Activated naive CD4-positive, alpha-beta T cell treated with anti-CD3 and anti-CD28 coated beads for 36 hours (primary cell): ENCODE measurements at regions not wholly inside any gene's neighbourhood (a gene's known extent, or its start where the extent isn't known, plus 50 kb on each side); places are given as distances from the start of the nearest gene placed in this dataset.
"Not testable (repeated sequence)": the region's sequence is repeated elsewhere in the genome, so short reads cannot be mapped to it uniquely, and the experiment has no call there.

ENCODE experiments used
- CTCF ChIA-PET: fragments of 350-600 bp; sonication (Branson Sonifier 250); formaldehyde crosslinking; loops from one replicate; lab custom pipeline; 2021; ENCODE audit warnings: antibody characterized with exemption; lab: Charles Lee
- DNase-seq: peaks from one replicate; pipeline ENCODE4 v3.0.0-alpha.2; 2020
- H3K27ac Mint-ChIP-seq: one replicate; pipeline ENCODE4 v1.8.0; 2021; ENCODE audit warnings: mild to moderate bottlenecking, mixed read lengths
- H3K27me3 Mint-ChIP-seq: one replicate; pipeline ENCODE4 v1.8.0; 2021; ENCODE audit warnings: low read depth, mixed read lengths
- H3K36me3 Mint-ChIP-seq: one replicate; pipeline ENCODE4 v1.8.0; 2021; ENCODE audit warnings: low read depth, mixed read lengths
- H3K4me1 Mint-ChIP-seq: one replicate; pipeline ENCODE4 v1.8.0; 2021; ENCODE audit warnings: low read depth, mixed read lengths
- H3K4me3 Mint-ChIP-seq: one replicate; pipeline ENCODE4 v1.8.0; 2021; ENCODE audit warnings: mild to moderate bottlenecking, moderate library complexity, mixed read lengths
- H3K9me3 Mint-ChIP-seq: one replicate; pipeline ENCODE4 v1.8.0; 2021; ENCODE audit warnings: mixed read lengths
- intact Hi-C: fragments of 100-400 bp; cut with micrococcal nuclease; formaldehyde crosslinking; loops from one replicate; pipeline ENCODE4 v1.15.1; 2023

DNA sequence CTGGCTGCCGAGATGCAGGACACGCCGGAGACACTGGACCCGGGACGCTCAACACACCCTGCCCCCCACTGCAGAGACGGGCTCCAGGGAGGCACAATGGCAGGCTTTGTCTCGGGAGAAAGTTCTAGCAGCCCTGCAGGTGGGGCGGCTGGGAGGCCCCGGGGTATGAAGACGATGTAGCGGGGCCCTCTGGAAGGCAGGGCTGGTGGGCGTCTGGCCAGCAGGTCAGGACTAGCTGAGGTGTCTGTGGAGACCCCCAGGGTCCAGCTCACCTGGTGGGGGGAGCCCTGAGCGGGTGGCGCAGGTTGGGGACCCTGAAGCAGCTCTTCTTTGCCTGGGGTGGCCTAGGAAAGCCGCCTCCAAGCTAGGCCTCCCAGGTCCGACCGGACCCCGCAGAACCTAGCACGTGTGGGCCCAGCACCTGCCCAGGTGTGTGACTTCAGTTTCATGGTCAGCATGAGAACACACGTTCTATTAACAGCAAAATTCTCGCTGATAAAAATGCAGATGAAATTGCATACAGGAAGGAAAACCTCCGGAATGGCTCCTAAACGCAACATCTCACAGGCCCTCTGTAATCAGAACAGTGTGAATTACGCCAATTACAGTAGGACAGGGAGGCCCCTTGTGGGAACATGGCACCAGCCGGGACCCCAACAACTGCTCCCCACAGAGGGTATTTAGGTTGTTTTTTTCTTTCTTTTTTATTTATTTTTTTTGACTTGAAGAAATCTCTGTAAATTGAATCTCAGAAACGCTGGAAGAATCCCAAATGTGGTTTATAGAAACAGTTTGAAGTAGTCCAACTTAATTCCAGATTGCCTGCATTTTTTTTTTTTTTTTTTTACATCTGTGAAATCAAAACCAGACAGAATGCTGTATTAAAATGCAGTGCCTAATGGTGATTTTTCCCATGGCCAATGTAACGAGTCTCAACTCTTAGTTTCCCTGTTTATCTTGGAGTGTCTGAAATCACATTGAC, 195.6 kb upstream of the ZNF469 start:
- H3K9me3 Mint-ChIP-seq, intact Hi-C loops, H3K4me3 Mint-ChIP-seq, H3K27ac Mint-ChIP-seq, H3K36me3 Mint-ChIP-seq, H3K27me3 Mint-ChIP-seq, H3K4me1 Mint-ChIP-seq, CTCF ChIA-PET, DNase-seq: not testable (repeated sequence)

DNA sequence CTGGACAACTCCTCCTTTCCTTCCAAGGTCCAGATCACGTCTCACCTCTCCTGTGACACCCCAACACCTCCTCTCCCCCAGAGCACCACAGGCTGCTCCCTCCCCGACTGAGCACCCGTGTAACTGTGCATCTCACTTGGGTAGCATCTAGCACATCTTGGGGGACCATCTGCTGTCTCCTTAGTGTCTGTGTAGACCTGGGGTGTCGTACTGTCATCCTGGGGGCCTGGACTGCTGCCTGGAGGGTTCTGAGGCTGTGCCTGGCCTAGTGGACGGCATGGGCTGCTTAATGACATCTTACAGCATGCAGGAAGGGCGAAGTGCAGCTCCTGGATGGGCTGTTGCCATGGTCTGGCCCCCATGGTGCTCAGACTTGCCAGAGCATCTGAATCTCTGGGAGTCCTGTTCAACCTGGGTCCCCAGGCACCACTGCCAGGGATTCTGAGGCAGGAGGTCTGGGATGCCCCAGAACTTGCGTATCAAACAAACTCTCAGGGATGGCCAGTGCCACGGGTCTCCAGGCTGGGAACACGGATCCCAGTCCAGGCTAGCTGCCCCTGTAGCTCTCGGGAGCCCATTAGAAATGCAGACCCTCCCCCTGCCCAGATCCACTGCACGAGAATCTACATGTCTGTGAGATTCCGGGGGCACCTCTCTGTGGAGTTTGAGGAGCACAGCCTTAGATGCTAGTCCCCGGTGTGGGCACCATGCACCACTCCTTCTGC, 194.4 kb upstream of the ZNF469 start:
- H3K4me1 Mint-ChIP-seq, H3K9me3 Mint-ChIP-seq, intact Hi-C loops, DNase-seq, H3K27ac Mint-ChIP-seq, H3K4me3 Mint-ChIP-seq, H3K36me3 Mint-ChIP-seq, CTCF ChIA-PET, H3K27me3 Mint-ChIP-seq: not testable (repeated sequence)

DNA sequence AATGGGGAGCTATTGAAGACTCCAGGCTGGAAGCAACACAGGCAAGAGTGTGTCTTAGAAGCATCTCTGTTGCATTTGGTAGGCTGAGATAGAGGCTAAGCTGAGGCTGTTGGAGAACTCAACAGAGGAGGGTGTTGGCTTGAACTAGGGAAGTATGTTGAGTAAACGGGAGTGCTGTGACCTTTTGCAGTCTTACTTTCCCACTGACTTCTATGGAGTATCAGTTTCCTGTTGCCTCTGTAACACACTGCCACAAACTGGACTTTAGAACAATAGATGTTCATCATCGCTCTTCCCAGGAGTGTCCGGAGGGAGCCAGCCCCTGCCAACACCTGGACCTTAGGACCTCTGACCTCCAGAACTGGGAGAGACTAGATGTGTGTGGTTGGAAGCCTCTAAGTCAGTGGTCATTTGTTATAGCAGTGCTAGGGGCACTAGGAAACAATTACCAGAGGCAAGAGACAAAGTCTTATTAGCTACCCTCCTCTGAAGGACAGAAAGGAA, 192.1 kb upstream of the ZNF469 start:
- H3K4me3 Mint-ChIP-seq, intact Hi-C loops: not testable (repeated sequence)

DNA sequence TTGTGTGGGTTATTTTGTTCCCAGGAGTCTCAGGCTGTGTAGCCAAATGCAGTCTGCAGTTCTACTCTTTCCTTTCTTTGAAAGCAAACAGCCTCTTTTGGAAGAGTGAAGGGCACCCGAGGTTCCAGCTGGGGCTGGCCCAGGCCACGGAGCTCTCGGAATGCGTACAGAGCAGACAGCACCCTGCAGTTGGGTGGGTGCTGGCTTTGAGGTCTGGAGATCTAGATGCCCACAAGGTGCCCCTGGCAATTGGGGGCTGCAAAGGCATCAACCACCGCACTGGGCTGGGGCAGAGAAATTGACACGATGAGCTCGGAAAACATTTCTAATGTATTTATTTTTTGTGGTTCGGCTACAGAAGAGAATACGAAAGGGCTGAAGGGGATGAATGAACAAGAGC, 191.6 kb upstream of the ZNF469 start:
- H3K27me3 Mint-ChIP-seq, H3K27ac Mint-ChIP-seq, DNase-seq, intact Hi-C loops, H3K36me3 Mint-ChIP-seq, H3K9me3 Mint-ChIP-seq, CTCF ChIA-PET, H3K4me1 Mint-ChIP-seq, H3K4me3 Mint-ChIP-seq: not testable (repeated sequence)

More for the DNA sequence above, 192.1 kb upstream of the ZNF469 start:
- H3K27ac Mint-ChIP-seq, H3K9me3 Mint-ChIP-seq, DNase-seq, H3K27me3 Mint-ChIP-seq, H3K4me1 Mint-ChIP-seq, H3K36me3 Mint-ChIP-seq, CTCF ChIA-PET: not testable (repeated sequence)

DNA sequence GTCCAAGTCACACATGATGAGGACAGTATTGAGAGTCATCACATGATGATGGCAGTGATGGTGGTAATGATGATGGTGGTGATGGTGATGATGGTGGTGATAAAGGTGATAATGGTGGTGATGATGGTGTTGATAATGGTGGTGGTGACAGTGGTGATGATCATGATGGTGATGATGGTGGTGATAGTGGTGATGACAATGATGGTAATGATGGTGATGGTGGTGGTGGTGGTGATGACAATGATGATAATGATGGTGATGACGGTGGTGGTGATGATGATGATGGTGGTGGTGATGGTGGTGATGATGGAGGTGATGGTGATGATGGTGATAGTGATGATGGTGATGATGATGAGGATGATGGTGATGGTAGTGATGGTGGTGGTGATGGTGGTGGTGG, 190.2 kb upstream of the ZNF469 start:
- H3K27ac Mint-ChIP-seq: no peak overlapping the region
- DNase-seq: no peak
- intact Hi-C loops: no loop called here

DNA sequence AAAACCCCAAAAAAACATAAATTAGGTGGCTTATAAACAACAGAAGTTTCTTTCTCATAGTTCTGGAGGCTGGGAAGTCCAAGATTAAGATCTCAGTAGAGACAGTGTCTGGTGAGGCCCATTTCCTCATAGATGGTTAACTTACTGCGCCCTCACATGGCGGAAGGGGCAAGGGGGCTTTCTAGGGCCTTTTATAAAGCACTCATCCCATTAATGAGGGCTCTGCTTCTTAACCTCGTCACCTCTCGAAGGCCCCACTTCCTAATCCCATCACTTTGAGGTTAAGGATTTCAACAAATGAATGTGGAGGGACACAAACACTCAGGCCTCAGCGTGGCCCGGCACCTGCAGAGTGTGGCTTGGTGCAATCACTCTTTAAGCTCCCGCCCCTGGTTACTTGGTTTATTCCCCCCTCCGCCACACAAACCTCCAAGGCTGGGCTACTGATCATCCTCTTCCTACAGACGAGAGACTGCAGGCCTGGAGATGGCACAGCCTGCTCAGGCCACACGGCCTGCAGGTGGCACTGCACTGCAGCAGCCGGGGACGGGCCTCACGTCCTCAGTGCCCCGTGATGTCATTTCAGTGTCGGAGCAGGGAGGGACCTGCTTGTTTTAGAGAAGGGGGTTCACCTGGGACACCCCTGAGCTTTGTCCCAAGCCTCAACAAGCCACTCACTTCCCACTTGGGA, 188.9 kb upstream of the ZNF469 start:
- not testable (repeated sequence) for H3K36me3 Mint-ChIP-seq, H3K4me1 Mint-ChIP-seq, H3K27ac Mint-ChIP-seq, H3K4me3 Mint-ChIP-seq, H3K27me3 Mint-ChIP-seq, H3K9me3 Mint-ChIP-seq
- CTCF ChIA-PET: interaction anchor here (1.7 kb wide), 1 partner anchor 13 kb away, joined by 4 read pairs; no protein-coding TSS in a partner anchor
- intact Hi-C loops: loop anchor here (2.0 kb wide), 1 partner anchor 243 kb away; no protein-coding TSS in a partner anchor
- peak; percentile 62 for DNase-seq

More for the DNA sequence above, 190.2 kb upstream of the ZNF469 start:
- no peaks in the 10 kb centered on the region for H3K36me3 Mint-ChIP-seq
- H3K9me3 Mint-ChIP-seq: peaks cover 8% of the 10 kb centered on the region
- H3K4me3 Mint-ChIP-seq: no peak overlapping the region
- CTCF ChIA-PET: no interaction called here
- peaks cover 3% of the 10 kb centered on the region for H3K27me3 Mint-ChIP-seq
- no peaks in the 10 kb centered on the region for H3K4me1 Mint-ChIP-seq

DNA sequence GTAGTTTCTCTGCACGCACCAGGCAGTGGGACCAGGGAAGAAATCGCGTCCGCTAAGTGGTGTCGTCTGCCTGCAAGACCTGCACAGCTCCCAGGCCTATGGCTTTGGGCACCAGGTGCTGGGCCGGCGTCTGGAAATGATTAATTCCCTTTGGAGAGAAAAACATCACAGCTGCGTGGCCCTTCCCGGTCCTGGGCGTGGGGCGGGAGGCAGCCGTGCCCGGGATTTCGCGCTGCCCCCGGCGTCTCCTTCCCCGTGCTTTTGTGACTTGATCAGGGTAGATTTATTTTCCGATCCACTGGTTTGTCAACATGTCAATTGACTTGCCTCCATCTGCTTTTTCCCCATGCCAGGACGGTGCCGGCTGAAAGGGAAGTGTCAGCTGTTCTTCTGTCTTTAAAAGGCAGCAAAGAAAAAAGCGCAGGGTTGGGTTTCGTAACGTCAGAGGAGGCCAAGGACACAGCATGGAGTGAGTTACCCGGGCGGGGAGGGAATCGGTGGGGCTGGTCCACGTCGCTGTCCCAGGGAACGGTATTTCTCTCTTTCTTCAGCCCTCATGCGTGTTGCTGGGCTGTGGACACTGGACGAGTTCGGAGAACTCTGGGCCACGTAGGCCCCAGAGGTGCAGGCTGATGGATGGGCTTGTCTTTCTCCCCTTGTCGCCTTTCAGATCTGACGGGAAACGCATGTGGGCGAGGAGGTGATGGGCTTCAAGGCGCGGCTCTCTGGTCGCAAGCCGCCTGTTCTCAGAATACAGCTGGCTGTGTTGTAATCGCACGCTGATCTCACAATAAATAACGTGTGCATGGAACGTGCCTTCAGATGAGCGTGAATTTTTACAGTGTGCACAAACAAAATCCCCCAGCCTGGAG, 188.1 kb upstream of the ZNF469 start:
- no peak overlapping the region for H3K4me3 Mint-ChIP-seq
- H3K27ac Mint-ChIP-seq: no peak overlapping the region
- no peak for DNase-seq
- no peaks in the 10 kb centered on the region for H3K27me3 Mint-ChIP-seq
- intact Hi-C loops: loop anchor here (2.0 kb wide), 1 partner anchor 242 kb away; no protein-coding TSS in a partner anchor
- no peaks in the 10 kb centered on the region for H3K36me3 Mint-ChIP-seq
- H3K9me3 Mint-ChIP-seq: peaks cover 4% of the 10 kb centered on the region
- CTCF ChIA-PET: interaction anchor here (1.7 kb wide), 1 partner anchor 14 kb away, joined by 4 read pairs; no protein-coding TSS in a partner anchor
- no peaks in the 10 kb centered on the region for H3K4me1 Mint-ChIP-seq

DNA sequence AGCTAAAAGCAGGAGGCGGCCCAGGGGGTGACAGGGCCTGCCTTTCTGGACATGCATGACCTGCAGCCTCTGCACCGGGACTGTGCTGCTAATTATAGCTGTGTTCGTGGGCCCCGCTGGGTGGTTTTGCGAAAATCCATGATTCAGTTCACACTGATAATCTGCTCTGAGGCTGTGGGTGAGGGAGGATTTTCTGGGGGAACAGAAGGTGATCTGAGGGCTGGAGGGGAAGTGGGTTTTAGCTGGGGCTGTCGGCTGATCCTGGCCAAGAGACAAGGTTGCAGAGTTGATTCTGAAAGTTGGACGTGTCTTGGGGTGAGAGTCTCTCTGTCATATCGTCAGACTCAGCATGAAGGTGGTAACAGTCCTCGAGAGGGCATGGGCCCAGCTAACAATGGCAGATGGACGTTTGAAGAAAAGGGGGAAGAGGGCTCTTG, 187.5 kb upstream of the ZNF469 start:
- peaks cover 4% of the 10 kb centered on the region for H3K9me3 Mint-ChIP-seq
- intact Hi-C loops: loop anchor here (2.0 kb wide), 1 partner anchor 242 kb away; no protein-coding TSS in a partner anchor
- CTCF ChIA-PET: interaction anchor here (1.7 kb wide), 1 partner anchor 15 kb away, joined by 4 read pairs; no protein-coding TSS in a partner anchor
- no peak overlapping the region for H3K27ac Mint-ChIP-seq
- no peak for DNase-seq
- H3K4me3 Mint-ChIP-seq: no peak overlapping the region
- H3K4me1 Mint-ChIP-seq: no peaks in the 10 kb centered on the region
- no peaks in the 10 kb centered on the region for H3K27me3 Mint-ChIP-seq
- H3K36me3 Mint-ChIP-seq: no peaks in the 10 kb centered on the region

DNA sequence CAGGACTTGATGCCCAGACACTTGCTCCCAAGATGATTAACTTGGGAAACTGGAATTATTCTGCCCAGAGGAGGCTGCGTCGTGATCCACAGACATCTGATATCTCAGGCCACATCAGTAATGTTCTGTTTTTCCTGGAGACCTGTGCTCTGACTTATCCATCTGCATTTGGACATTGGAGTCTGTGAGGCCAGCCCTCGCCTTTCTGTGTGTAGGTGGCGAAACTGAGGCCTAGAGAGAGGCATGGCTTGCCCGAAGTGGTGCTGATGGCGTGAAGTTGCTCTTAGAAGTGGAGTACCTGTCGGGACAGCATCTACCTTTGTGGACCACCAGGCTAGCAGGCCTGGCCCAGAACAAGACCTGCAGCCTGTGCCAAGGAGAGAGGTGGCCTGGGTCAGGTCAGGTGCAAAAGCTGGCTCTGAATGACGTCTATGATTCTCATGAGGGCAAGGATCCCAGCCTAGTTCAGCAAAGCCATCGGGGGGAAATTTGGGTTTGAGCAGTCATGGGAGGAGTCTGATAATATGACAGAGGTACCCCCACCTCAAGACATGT, 186.8 kb upstream of the ZNF469 start:
- CTCF ChIA-PET: interaction anchor here (1.0 kb wide), 1 partner anchor 242 kb away, joined by 3 read pairs; no protein-coding TSS in a partner anchor
- no peak for DNase-seq
- H3K27ac Mint-ChIP-seq: no peak overlapping the region
- intact Hi-C loops: loop anchor here (2.0 kb wide), 1 partner anchor 241 kb away; no protein-coding TSS in a partner anchor
- H3K4me1 Mint-ChIP-seq: no peaks in the 10 kb centered on the region
- no peaks in the 10 kb centered on the region for H3K36me3 Mint-ChIP-seq
- H3K4me3 Mint-ChIP-seq: no peak overlapping the region
- no peaks in the 10 kb centered on the region for H3K27me3 Mint-ChIP-seq
- peaks cover 4% of the 10 kb centered on the region for H3K9me3 Mint-ChIP-seq

DNA sequence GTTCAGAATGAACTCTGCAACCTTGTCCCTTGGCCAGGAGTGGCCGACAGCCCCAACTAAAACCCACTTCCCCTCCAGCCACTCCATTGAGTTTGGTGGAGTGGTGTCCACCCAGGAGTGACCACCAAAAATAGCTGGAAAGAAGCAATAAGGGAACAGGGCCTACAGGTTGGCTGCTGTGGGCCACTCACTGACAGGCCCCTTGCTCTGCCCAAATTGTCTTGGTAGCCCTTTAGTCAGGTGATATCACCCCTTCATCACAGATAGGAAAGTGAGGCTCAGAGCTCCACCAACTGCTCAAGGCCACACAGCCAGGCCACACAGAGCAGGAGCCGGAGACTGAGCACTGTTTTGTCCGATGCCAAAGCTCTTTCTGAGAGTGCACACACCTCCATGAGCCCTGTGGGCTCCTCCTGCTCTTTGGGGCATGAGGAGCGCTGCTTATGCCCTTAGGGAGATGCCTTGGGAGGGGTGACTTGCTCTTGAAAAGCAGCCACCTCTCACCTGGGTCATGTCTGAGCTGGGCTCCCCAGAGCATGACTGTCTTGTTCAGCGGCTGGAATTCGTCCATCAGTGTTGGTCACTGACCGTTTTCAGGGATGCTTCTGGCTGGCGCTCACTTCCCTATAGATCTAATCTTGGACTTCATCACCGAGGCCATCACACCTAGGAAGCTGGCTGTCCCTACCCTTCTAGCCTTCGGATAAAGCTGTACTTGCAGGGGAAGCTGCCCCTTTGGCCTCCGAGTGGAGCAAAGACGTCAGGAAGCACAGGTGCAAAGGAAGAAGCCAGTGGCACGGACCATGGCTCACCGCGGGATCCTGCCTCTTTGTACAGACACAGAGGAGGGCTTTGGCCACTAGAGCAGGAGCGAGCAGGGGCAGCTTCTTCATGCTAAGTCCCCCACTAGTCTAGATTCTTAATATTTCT, 186.0 kb upstream of the ZNF469 start:
- CTCF ChIA-PET: interaction anchor here (1.0 kb wide), 1 partner anchor 241 kb away, joined by 3 read pairs; no protein-coding TSS in a partner anchor
- Mint-ChIP-seq H3K36me3 (no peaks in the 10 kb centered on the region), H3K4me3 (no peak overlapping the region), H3K9me3 (peaks cover 4% of the 10 kb centered on the region), H3K4me1 (no peaks in the 10 kb centered on the region), H3K27ac (no peak overlapping the region), H3K27me3 (no peaks in the 10 kb centered on the region)
- intact Hi-C loops: no loop called here
- no peak for DNase-seq
